HG02678 (cell line): ENCODE measurements at regions not wholly inside any gene's neighbourhood (a gene's known extent, or its start where the extent isn't known, plus 50 kb on each side); places are given as distances from the start of the nearest gene placed in this dataset.
"Not testable (repeated sequence)": the region's sequence is repeated elsewhere in the genome, so short reads cannot be mapped to it uniquely, and the experiment has no call there.

ENCODE experiments used
- ATAC-seq: cut with Tn5 transposase; IDR thresholded peaks from one replicate; pipeline ENCODE4 v1.9.1; 2021; ENCODE audit warnings: mild to moderate bottlenecking, moderate library complexity; ENCODE audit not compliant: unreplicated experiment

- ATAC-seq: no peak
Observed at GRCh38 chr4:60432911-60433310, 767.2 kb upstream of the ADGRL3 start.

DNA sequence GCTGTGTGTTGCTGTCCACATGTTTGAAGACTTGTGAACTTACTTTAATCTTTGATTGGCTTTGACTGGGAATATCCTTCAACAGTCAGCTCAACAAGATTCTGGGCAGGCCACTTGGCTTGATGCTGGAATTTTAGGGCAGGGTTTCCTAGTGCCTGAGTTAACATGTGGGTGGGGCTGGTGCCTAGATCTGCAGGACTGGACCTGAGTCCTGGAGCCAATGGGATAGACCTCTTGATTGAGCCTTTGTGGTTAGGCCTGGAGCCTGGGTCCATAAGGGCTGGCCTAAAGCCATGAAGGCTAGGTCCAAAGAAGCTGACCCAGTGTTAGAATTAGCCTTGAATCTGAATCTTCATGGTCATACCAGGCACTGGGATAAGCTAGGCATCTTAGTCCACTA, 757.1 kb upstream of the ADGRL3 start:
- no peak for ATAC-seq

DNA sequence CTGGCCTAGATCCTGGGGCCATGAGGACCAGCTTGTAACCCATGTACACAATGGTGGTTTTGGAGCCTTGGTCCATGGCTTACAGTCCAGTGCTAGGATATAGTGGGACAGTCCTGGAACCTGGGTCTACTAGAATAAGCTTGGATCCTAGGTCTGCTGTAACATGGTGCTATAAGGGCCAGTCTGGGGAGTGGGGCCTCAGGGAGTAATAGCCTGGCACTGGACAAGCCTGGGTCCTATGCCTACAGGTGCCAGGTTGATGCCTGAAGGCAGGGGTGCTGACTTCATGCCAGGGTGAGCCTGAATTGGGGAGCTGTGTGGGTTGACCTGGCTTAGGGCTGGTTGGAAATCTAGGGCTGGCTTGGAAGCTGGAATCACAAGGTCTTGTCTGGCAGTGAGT, 756.3 kb upstream of the ADGRL3 start:
- no peak for ATAC-seq

- no peak for ATAC-seq
Observed at GRCh38 chr4:60450054-60450453, 750.1 kb upstream of the ADGRL3 start.

DNA sequence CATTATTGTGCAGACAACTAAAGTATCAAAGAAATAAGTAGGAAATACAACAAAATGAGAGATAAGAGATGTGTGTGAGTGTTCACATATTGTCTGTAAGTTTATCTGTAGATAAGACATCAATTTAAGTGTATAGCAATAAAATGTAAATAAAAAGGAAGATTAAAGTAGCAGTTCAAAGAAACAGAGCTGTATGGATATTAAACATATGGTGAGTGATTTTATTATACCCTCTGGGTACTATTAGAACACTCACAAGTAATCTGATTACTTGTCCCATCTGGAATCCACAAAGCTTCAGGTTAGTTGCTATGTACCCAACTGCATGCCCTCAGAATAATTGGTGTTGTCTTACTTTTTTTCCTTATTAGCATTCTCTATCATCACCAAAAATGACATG, 747.9 kb upstream of the ADGRL3 start:
- ATAC-seq: no peak

DNA sequence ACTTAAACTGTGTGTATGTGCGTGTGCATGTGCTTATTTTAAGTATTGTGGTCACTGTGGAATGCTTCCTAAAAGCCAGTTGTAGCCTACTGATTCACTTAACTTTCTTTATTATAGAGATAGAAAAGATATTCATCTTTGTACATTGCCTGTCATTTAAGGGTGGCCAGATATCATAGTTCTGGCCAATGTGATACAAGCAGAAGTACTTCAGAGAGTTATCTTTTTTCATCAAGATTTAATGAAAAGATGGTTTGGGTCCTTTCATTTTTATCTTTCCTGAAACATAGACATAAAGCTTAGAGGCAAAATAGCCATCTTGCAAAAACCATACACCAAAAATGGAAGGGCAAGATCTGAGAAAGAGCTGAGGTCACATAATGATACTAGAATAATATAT, 744.7 kb upstream of the ADGRL3 start:
- ATAC-seq: no peak

DNA sequence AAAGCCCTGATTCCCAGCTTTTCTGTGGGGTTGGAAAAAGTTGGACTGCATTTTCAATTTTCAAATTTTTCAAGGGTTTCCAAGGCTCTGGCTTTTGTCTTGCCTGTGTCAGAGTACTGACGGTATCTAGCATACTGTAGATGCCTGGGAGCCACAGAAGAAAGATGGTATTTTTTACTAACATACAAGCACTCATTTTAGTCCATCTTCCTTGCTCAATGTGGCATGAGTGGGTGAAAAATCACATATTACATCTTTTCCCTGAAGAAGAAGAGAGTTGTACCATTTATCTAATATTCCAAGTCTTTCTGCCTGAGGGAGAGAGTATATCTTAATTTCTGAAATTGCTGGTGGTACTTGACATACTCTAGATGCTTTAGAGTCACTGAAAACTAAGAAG, 738.6 kb upstream of the ADGRL3 start:
- ATAC-seq: no peak

DNA sequence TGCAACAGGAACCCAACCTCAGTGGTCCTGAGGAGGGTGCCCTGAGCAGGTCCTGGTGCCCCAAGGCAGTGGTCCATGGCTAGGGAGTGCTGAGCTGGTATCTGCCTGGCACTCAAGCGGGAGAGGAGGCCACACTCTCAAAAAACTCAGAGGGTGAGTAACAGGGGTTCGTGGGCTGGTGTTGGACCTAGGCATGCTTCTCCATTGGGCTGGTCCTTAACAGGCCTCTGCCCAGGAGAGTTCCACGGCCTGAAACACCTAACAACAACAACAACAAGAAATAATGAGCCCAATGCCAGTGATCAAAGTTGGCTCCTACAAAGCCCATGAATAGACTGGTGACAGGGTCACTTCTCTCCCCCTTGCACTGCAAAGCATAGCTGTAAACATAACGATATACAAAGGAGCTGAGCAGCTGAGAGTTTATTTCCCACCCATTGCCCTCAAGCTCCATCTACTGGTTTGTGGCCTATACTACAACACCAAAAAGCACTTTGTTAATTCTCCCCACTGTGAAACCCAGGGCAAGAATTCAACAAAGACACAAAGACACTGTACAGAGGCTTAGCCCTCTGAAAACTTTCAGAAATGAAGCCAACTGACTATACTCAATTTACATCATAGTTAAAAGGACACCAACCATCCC, 736.1 kb upstream of the ADGRL3 start:
- ATAC-seq: no peak

DNA sequence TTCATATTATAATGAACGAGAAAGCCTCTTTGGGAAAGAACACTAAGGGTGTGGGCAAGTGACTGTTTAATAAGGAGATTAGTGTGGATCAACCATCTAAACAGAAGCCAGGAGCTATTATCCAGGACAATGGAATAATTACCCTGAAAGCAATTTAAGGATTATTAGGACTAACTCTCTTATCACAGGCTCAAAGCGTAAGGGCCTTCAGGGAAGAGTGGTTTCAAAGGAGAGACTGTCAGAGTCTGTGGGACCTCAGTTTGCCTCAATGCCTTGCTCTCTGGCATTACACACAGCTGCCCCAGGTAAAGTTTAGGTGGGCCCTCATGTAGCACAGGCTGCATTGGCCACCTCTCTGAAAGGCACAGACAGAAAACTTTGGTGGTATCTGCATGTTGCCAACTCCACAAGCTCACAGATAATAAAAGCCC, 717.2 kb upstream of the ADGRL3 start:
- ATAC-seq: no peak

DNA sequence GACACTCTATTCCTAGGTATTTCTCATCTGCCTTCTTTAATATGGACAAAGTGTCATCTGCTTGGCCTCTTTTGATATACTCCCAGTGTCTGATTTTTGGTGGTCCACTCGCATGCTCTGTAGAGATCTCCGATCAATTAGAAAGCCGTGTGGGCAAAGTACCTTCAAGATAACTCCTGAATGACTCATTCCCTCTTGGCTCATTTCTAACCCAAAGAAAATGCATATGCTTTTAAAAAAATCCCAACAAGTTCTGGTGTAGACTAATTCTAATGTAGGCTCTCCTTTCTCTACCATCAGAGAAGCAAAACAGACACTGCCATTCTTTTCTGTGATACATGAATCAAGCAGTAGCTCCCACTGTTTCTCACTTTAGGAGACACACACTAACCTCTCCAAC, 714.9 kb upstream of the ADGRL3 start:
- no peak for ATAC-seq

GRCh38 chr4:60487118-60487761, 712.9 kb upstream of the ADGRL3 start:
- not testable (repeated sequence) for ATAC-seq

DNA sequence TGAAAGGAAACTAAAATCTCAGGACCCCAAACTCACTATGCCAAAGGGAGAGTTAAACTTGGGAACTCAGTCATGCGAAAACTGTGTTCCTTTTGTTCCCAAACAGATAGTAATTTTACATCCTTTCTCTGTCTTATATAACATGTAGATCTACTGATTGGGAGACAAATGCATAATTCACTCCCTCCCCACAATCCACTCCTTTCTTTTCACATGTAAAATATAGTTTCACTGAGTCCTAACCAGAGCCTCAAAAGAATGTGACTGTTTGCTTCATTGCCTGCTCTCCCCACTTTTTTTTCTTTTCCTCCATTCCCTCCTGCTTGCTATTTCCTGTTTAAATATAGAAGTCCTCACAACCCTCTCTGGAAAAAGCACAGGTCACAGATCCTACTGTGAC, 699.3 kb upstream of the ADGRL3 start:
- ATAC-seq: no peak

DNA sequence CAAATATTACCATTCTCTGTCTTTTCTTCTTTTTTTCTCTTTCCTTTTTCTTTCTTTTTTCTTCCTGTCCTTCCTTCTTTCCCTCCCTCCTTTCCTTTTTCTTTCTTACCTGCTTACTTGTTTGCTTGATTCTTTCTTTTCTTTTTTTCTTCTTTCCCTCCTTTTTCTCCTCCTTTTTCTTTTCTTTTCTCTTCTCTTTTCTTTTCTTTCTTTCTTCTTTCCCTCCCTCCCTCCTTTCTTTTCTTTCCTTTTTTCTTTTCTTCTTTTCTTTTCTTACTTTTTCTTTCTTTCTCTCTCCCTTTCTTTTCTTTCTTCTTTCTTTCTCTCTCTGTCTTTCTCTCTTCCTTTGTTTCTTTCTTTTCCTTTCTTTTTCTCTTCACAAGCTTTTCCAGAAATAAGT, 697.4 kb upstream of the ADGRL3 start:
- ATAC-seq: no peak

DNA sequence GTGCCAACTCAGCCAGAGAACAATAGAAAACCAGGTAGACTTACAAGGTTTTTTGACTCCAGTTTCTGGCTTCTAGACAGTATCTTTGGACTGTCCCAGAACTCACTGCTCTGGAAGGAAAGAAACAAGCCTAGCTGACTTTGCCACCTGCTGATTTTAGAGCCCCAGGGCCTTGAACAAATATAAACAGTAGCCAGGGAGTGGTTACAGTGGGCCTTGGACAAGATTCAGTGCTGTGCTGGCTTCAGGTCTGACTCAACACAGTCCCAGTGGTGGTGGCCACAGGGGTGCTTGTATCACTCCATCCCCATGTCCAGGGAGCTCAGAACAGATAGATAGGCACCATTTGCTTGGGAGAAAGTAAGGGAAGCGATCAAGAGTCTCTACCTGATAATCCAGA, 694.1 kb upstream of the ADGRL3 start:
- ATAC-seq: no peak

- no peak for ATAC-seq
Observed at GRCh38 chr4:60522265-60522664, 677.9 kb upstream of the ADGRL3 start.

- ATAC-seq: no peak
Observed at GRCh38 chr4:60531776-60532379, 668.2 kb upstream of the ADGRL3 start.

- ATAC-seq: no peak
Observed at GRCh38 chr4:60544981-60545380, 655.1 kb upstream of the ADGRL3 start.

DNA sequence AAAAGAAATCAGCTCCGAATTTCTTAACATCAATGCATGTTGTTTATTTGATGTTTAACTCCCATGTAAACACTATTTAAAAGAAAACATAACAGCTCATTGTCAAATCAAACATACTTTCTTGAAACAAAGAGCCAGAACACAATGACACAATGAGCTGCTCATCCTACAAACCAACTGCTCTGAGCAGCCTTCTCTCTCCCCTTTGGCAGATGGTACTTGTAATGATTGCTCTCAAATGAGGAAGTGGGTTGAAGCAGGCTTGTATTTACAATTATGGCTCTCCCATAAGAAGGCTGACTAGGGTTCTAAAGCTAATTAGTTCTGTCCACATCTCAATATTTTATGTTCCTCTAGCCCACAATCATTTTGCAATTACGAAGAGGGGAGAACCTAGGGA, 637.8 kb upstream of the ADGRL3 start:
- no peak for ATAC-seq

GRCh38 chr4:60565558-60565957, 634.6 kb upstream of the ADGRL3 start:
- no peak for ATAC-seq

GRCh38 chr4:60575336-60575735, 624.8 kb upstream of the ADGRL3 start:
- no peak for ATAC-seq

GRCh38 chr4:60579335-60579734, 620.8 kb upstream of the ADGRL3 start:
- no peak for ATAC-seq

- ATAC-seq: no peak
Observed at GRCh38 chr4:60581919-60582536, 618.1 kb upstream of the ADGRL3 start.
